Gastrocnemius medialis (tissue), 4 donors: ENCODE measurements at regions not wholly inside any gene's neighbourhood (a gene's known extent, or its start where the extent isn't known, plus 50 kb on each side); places are given as distances from the start of the nearest gene placed in this dataset.

ENCODE experiments used
- CTCF ChIP-seq, 5 experiments: fragments of 450-650 bp in 3 of 5; fragments of 200-600 bp in 2 of 5; sonication (generic) in 2 of 5; IDR thresholded peaks in 4 of 5; conservative IDR thresholded peaks in 1 of 5; 1 replicate in 4 of 5; 2 replicates in 1 of 5; pipeline ENCODE4 v1.5.1; 2016 to 2019; ENCODE audit warnings: antibody characterized with exemption in 5 of 5, mild to moderate bottlenecking in 3 of 5, moderate library complexity in 3 of 5
- POLR2A ChIP-seq, 2 donors: fragments of 450-650 bp; IDR thresholded peaks; one replicate each; pipeline ENCODE4 v1.6.1; 2017; ENCODE audit warnings: antibody characterized with exemption in 2 of 2, mild to moderate bottlenecking in 2 of 2, moderate library complexity in 2 of 2

GRCh38 chr1:186534401-186534800 is 73.5 kb upstream of the PDC start:
- TF ChIP-seq POLR2A (IDR thresholded peaks at IDR 0.05) (no peak), CTCF (IDR thresholded peaks at IDR 0.05 in 4 of 5, conservative IDR thresholded peaks at IDR 0.05 in 1 of 5) (no peak)
